Fibroblast of pulmonary artery (primary cell): ENCODE measurements at regions not wholly inside any gene's neighbourhood (a gene's known extent, or its start where the extent isn't known, plus 50 kb on each side); places are given as distances from the start of the nearest gene placed in this dataset.

Experiments
- DNase-seq: peaks from one replicate; pipeline ENCODE4 v3.0.0-alpha.2; 2010; ENCODE audit warnings: low read depth
- H3K4me3 ChIP-seq: replicated peaks from 2 replicates; pipeline ENCODE4 v1.5.1; 2011; ENCODE audit warnings: low read depth, mild to moderate bottlenecking, control low read depth, low read length, moderate library complexity
- CTCF ChIP-seq: IDR thresholded peaks from 2 replicates; pipeline ENCODE4 v1.5.1; 2011; ENCODE audit warnings: mild to moderate bottlenecking, control low read depth, low read length, inconsistent platforms; ENCODE audit errors: missing control alignments

GRCh38 chr4:188279184-188279583 is 139.9 kb downstream of the TRIML1 start:
- no peak overlapping the region for H3K4me3 ChIP-seq
- TF ChIP-seq CTCF, result no peak
- DNase-seq, result no peak

- no peak for DNase-seq
- H3K4me3 ChIP-seq, result no peak overlapping the region
- no peak for TF ChIP-seq CTCF
Measured at GRCh38 chr4:188282471-188283232, 143.4 kb downstream of the TRIML1 start.

GRCh38 chr4:188287169-188287894 is 148.1 kb downstream of the TRIML1 start:
- DNase-seq, result no peak
- H3K4me3 ChIP-seq, result no peak overlapping the region
- no peak for TF ChIP-seq CTCF

- no peak overlapping the region for H3K4me3 ChIP-seq
- no peak for TF ChIP-seq CTCF
- no peak for DNase-seq
Measured at GRCh38 chr4:188289531-188290125, 150.4 kb downstream of the TRIML1 start.

- DNase-seq, result peak; percentile 6
- H3K4me3 ChIP-seq, result no peak overlapping the region
- TF ChIP-seq CTCF, result no peak
Measured at GRCh38 chr4:188295899-188296298, 156.7 kb downstream of the TRIML1 start.

GRCh38 chr4:188296331-188296730 is 157.1 kb downstream of the TRIML1 start:
- no peak for DNase-seq
- no peak overlapping the region for H3K4me3 ChIP-seq
- TF ChIP-seq CTCF, result no peak
